Midbrain (tissue), 1 donor: ENCODE measurements at regions not wholly inside any gene's neighbourhood (a gene's known extent, or its start where the extent isn't known, plus 50 kb on each side); places are given as distances from the start of the nearest gene placed in this dataset.

ENCODE experiments used
- DNase-seq: peaks from one replicate; lab custom pipeline; 2025; lab: John Stamatoyannopoulos, UW

GRCh38 chr3:20909511-20909910 is 723.5 kb upstream of the SGO1 start:
- DNase-seq: no peak

- DNase-seq: no peak
Observed at GRCh38 chr3:20905210-20905805, 719.3 kb upstream of the SGO1 start.

DNA sequence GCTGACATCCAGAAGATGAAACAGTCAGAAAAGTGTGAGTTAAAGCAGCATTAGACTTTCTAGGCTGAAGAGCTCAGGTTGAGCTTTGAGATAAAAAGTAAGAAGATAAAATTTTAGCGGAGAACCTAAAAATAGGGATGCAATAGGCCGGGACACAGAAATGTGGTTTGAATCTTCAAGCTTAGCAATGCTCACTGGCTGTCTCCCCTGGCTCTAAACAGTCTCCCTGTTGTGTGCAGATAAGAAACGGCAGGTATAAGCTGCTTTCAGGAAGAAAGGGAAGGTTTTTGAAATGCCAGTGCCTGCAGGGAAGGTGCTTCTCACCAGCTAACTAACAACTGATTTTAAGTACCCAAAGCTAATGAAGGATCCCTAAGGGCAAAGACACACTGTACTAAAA is 718.7 kb upstream of the SGO1 start:
- DNase-seq: peak; percentile 3

DNA sequence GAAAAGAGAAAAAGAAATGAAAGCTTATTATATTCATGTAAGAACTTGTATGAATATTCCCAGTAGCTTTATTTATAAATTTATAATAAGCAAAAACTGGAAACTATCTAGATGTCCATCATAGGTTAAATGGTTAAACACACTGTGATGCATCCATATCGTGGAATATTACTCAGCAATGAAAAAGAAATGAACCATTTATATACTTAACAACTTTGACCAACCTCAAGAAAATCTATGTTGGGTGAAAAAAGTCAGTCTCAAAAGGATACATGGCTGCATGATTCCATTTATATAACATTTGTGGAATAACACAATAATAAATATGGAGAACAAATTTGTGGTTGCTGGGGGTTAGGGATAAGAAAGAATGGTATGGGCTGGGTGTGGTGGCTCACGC is 713.0 kb upstream of the SGO1 start:
- DNase-seq: no peak

DNA sequence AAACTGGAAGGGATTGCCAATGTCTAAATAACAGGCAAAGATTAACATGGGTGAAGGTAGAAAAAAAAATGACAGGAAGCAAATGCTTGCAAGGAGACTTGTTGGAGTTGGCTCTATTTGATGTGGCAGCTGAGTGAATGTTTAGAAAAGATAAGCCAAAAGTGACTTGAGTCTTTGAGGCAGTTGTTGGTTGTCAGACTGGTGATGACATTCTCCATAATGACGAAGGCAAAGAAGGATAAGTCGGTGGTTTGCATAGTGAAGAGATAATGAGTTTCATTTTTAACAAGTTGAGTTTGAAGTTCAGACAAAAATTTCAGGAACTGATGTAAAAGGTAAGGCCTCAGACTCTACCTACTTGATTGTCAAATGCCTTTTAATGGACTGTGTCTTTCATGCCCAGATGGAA is 704.1 kb upstream of the SGO1 start:
- no peak for DNase-seq

- no peak for DNase-seq
Observed at GRCh38 chr3:20878691-20879090, 692.7 kb upstream of the SGO1 start.

- DNase-seq: no peak
Observed at GRCh38 chr3:20873235-20873634, 687.2 kb upstream of the SGO1 start.

DNA sequence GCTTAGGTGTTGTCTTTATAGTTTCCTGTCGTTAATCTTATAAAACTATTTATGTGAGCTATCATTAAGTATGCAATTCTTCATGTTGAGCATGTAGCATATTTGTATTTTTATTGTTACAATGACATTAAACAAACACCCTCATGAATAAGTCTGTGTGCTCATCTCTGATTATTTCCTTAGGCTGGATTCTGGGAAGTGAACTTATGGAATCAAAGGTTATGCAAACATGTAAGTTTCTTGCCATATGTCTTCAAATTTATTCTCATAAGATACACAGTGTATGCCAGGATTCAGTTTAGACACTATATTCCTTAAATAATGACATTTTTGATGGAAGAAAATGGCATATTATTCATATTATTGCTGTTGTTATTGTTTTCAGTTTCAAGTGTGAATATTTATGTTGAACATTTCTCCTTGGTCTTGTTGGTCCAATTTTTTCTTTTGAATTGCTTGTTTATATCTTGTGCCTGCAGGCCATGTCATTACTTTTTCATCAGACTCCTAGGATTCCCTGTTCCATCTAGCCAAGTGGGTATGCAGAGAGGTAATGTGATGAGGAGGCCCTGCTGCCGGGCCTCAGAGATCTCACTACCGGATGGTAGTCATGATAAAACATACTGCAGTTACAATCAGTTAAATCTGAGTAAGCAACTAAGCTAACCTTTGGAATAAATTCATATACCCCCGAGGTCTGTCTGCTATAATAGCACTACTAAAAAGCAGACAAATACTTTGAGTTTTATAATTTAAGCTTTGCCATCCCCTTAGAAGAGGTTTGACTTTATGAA is 684.3 kb upstream of the SGO1 start:
- no peak for DNase-seq

DNA sequence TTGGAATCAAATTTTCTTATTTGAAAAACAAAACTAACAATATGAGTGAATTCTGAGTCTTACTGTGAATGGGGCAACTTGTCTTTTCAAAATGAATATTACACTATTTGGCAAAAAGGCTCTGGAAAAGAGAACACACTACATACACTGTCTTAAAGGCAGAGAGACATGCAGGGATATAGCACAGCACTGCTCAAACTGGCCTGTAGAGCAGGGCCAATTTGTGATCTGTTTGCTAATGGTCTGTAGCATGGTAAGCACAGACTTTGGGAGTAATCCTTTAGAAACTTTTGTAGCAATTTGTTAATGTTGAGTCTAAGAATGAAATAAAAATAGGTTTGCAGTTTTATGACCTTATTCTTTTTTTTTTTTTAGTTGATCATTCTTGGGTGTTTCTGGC is 679.8 kb upstream of the SGO1 start:
- DNase-seq: no peak

- no peak for DNase-seq
Observed at GRCh38 chr3:20861454-20861853, 675.4 kb upstream of the SGO1 start.

- DNase-seq: no peak
Observed at GRCh38 chr3:20857636-20858035, 671.6 kb upstream of the SGO1 start.

GRCh38 chr3:20853890-20854289 is 667.9 kb upstream of the SGO1 start:
- no peak for DNase-seq

GRCh38 chr3:20852712-20853111 is 666.7 kb upstream of the SGO1 start:
- DNase-seq: no peak

DNA sequence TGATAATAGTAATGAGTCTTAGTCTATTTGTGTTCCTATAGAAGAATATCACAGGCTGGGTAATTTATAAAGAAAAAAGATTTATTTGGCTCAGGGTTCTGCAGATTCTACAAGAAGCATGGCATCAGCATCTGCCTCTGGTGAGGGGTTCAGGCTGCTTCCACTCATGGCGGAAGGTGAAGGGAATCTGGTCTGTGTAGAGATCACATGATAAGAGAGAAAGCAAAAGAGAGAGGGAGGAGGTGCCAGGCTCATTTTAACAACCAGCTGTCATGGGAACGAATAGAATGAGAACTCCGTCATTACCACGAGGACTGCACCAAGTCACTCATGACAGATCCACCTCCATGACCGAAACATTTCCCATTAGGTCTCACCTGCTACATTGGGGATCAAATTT is 664.0 kb upstream of the SGO1 start:
- DNase-seq: no peak

DNA sequence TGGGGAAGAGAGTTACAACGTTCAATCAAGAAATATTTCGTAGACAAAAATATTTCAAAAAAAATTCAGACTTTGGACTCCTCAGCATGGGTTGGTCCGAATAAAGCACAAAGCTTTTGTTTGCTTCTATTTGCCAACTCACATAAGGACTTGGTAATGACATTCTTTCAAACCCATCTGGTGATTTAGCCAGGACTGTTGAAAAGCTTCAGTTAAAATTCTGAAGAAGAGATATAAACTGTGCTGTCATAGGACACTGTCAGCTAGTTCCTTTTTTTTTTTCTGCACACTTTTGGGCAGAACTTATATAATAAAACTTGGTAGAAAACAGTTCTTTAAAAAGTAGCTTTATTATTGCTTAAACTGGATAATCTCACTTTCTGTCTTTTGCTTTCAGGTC is 660.8 kb upstream of the SGO1 start:
- DNase-seq: no peak

DNA sequence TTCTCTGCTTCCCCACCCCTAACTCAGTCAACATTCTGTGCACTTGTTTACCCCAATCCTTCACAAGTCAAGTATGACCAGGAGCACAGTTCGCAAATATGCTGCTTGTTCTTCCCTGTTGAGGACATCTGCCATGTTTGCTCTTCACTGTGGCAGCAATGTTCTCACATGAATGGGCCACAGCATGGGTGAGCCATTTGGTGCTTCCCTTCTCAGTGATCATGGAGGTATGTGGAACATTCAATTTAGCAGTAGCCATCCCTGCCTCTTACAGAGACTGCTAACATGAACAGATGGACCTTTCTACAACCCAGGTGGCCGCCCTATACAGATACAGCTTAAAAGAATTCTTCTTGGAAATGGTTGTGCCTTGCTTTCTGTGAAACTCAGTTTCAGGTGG is 660.1 kb upstream of the SGO1 start:
- no peak for DNase-seq

- no peak for DNase-seq
Observed at GRCh38 chr3:20844851-20845250, 658.8 kb upstream of the SGO1 start.

DNA sequence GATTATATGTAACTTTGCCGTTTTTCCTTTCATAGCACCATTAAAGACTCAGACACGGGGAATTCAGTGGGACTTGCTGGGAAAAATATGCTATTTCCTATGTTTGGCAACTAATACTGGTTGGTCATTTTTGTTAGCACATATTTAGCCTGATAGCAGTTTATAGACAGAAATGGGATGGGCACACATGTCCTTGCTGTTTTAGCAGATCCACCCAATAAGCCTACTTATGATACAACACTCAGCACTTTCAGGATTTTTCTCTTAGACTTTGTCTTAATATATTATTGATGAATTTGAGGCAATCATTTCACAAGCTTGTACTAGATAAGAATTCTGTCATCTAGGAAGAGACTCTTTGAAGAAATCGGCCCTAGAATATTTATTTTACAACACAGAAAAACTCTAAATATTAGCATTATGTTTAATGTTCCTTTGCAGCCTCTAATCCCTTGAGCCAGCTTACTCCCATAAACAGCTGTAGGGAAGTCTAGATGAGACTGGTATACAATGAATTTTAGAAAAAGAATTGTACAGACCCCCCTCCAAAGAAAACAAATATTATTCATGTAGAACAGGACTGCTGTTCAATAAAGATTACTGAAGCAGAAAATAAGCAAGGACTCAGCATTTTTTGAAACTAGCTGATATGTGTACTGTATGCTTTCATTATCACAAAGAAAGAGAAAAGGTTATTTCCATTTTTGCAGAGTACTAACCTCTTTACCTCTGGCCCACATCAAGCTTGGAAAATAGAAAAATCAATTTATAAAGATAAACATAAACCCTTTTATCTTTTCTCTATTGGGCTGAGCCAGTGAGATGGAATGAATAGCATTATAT is 656.8 kb upstream of the SGO1 start:
- no peak for DNase-seq

DNA sequence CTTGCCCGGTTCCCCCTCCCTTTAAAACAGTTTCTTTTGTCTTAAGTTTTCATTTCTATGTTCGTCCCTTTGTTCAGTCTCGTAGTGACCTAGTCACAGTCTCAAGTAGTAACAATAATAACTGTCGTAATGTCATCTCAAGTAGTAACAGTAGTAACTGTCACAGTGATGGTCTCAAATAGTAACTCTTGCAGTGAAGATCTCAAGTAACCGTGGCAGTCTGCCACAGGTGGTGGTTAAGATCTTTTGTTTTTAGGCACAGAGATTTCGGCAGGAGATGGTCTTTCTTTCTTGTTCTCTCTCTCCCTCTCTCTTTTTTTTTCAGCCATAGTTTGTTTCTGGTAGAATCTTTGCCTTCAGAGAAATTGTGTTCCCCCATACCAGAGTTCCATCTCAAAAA is 656.0 kb upstream of the SGO1 start:
- DNase-seq: no peak

- DNase-seq: no peak
Observed at GRCh38 chr3:20837676-20838302, 651.8 kb upstream of the SGO1 start.

- no peak for DNase-seq
Observed at GRCh38 chr3:20836801-20837200, 650.8 kb upstream of the SGO1 start.

GRCh38 chr3:20832963-20833362 is 647.0 kb upstream of the SGO1 start:
- no peak for DNase-seq

- no peak for DNase-seq
Observed at GRCh38 chr3:20822251-20822650, 636.2 kb upstream of the SGO1 start.
